Suprapubic skin (tissue), 4 donors: ENCODE measurements at regions not wholly inside any gene's neighbourhood (a gene's known extent, or its start where the extent isn't known, plus 50 kb on each side); places are given as distances from the start of the nearest gene placed in this dataset.

Source experiments
- DNase-seq, 2 donors: peaks; one replicate each; pipeline ENCODE4 v3.0.0-alpha.2; 2019; ENCODE audit warnings: low spot score in 2 of 2
- H3K27ac ChIP-seq: fragments of 200-600 bp; sonication (generic); one replicate; pipeline ENCODE4 v1.5.1; 2019
- H3K27me3 ChIP-seq: fragments of 200-600 bp; sonication (generic); one replicate; pipeline ENCODE4 v1.5.1; 2019
- H3K36me3 ChIP-seq: fragments of 200-600 bp; sonication (generic); one replicate; pipeline ENCODE4 v1.5.1; 2019
- H3K4me1 ChIP-seq: fragments of 200-600 bp; sonication (generic); one replicate; pipeline ENCODE4 v1.5.1; 2019
- H3K4me3 ChIP-seq: fragments of 200-600 bp; sonication (generic); one replicate; pipeline ENCODE4 v1.5.1; 2019; ENCODE audit warnings: mild to moderate bottlenecking
- H3K9me3 ChIP-seq: fragments of 200-600 bp; sonication (generic); one replicate; pipeline ENCODE4 v1.5.1; 2019
- EP300 ChIP-seq: sonication (generic); formaldehyde crosslinking; IDR thresholded peaks from one replicate; pipeline ENCODE4 v1.6.1; 2017; ENCODE audit warnings: antibody characterized with exemption
- POLR2A ChIP-seq, 2 donors: fragments of 450-650 bp; IDR thresholded peaks; one replicate each; pipeline ENCODE4 v1.6.1; 2017; ENCODE audit warnings: antibody characterized with exemption in 2 of 2, mild to moderate bottlenecking in 2 of 2, moderate library complexity in 2 of 2
- POLR2AphosphoS5 ChIP-seq, 3 donors: sonication (generic); formaldehyde crosslinking; IDR thresholded peaks; one replicate each; pipeline ENCODE4 v1.6.1; 2017; ENCODE audit warnings: antibody characterized with exemption in 3 of 3
- WGBS: methylation state at CpG from one replicate; pipeline ENCODE4 v1.1.5; 2018; 5-methylcytosine and 5-hydroxymethylcytosine counted together
- TF ChIP-seq, protein P1 (sequence below), 2 donors: fragments of 200-600 bp in 1 of 2; fragments of 450-650 bp in 1 of 2; sonication (generic) in 1 of 2; IDR thresholded peaks; one replicate each; pipeline ENCODE4 v1.5.1; 2016 to 2019; ENCODE audit warnings: antibody characterized with exemption in 2 of 2, mild to moderate bottlenecking in 1 of 2, moderate library complexity in 1 of 2

DNA sequence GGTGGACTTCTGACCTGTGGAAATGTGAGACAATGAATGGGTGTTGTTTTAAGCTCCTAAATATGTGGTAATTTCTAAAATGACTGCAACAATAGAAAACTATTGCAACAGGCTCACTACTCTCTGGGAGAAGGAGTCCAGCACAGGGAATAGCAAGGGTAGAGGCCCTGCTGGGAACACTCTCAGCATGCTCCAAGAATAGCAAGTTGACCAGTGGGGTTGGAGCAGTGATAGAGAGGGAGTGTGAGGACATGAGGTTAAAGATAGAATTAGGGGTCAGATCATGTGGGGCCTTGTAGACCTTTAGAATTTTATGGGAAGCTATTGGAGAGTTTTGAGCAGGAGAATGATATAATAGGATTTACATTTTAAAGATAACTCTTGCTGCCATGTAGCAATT, 346.7 kb upstream of the CCDC196 start:
- Histone ChIP-seq H3K9me3 (no peaks in the 10 kb centered on the region), H3K27me3 (no peaks in the 10 kb centered on the region), H3K27ac (no peak overlapping the region), H3K4me3 (no peak overlapping the region), H3K36me3 (no peaks in the 10 kb centered on the region), H3K4me1 (no peaks in the 10 kb centered on the region)
- DNase-seq, result no peak
- no peak for TF ChIP-seq POLR2AphosphoS5 (IDR thresholded peaks at IDR 0.05)
- no peak for TF ChIP-seq POLR2A (IDR thresholded peaks at IDR 0.05)
- TF ChIP-seq, protein P1, sequence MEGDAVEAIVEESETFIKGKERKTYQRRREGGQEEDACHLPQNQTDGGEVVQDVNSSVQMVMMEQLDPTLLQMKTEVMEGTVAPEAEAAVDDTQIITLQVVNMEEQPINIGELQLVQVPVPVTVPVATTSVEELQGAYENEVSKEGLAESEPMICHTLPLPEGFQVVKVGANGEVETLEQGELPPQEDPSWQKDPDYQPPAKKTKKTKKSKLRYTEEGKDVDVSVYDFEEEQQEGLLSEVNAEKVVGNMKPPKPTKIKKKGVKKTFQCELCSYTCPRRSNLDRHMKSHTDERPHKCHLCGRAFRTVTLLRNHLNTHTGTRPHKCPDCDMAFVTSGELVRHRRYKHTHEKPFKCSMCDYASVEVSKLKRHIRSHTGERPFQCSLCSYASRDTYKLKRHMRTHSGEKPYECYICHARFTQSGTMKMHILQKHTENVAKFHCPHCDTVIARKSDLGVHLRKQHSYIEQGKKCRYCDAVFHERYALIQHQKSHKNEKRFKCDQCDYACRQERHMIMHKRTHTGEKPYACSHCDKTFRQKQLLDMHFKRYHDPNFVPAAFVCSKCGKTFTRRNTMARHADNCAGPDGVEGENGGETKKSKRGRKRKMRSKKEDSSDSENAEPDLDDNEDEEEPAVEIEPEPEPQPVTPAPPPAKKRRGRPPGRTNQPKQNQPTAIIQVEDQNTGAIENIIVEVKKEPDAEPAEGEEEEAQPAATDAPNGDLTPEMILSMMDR (IDR thresholded peaks at IDR 0.05), result no peak
- no peak for TF ChIP-seq EP300

DNA sequence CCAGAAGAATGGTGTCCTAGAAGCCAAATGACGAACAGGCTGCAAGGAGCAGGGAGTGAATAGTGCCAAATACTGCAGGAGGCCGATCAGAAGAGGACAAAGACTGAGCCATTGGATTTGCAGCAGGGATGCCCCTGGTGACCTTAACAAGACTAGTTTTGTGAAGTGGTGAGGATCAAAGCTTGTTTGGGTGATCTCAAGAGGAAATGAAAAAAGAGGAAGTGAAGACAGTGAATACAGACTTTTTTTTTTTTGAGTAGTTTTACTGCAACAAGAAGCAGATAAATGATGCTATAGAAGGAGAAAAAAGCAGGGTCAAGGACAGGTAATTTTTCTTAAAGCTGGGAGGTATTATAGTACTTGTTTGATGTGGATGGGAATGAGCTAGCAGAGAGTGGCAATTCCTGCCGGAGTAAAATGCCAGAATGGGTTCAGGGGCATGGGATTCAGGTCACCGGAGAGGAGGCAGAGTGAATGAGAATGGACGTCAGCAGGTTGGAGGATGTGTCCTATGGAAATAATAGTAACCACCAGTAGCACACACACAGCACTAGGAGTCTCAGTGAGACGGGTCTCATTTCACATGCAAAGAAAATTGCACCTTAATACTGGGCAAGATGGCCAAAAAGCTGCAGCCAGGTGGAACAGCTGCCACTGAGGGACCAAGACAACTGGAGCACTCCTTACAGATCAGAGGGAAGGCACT, 345.8 kb upstream of the CCDC196 start:
- no peak overlapping the region for H3K27ac ChIP-seq
- H3K4me3 ChIP-seq, result no peak overlapping the region
- DNase-seq, result no peak
- 85% methylated on average over 6 of the region's 6 CpGs for WGBS
- no peaks in the 10 kb centered on the region for H3K9me3 ChIP-seq
- H3K36me3 ChIP-seq, result no peaks in the 10 kb centered on the region
- H3K4me1 ChIP-seq, result no peaks in the 10 kb centered on the region
- TF ChIP-seq EP300 (no peak), POLR2A (IDR thresholded peaks at IDR 0.05) (no peak), POLR2AphosphoS5 (IDR thresholded peaks at IDR 0.05) (no peak)
- TF ChIP-seq, protein P1 (IDR thresholded peaks at IDR 0.05), result no peak
- H3K27me3 ChIP-seq, result no peaks in the 10 kb centered on the region

DNA sequence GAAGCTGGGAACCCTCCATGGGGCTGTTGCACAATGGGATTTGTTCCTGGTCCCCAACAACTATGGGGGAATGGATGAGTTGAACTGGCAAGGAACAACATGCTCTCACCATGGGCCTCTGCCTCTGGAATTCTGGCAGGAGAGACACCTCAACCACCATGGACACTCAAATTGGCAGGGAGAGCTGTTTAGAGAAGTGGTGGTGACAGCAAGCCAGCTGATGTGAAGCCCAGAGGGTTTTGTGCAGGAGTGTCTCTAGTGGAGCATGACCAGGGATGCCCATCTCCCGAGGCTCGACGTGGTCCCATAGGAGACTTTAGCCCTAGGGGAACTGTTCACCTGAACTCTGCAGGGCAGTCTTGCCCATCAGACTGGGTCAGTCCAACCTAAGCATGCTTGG, 345.2 kb upstream of the CCDC196 start:
- no peaks in the 10 kb centered on the region for H3K27me3 ChIP-seq
- no peaks in the 10 kb centered on the region for H3K36me3 ChIP-seq
- H3K27ac ChIP-seq, result no peak overlapping the region
- no peaks in the 10 kb centered on the region for H3K9me3 ChIP-seq
- WGBS, result no CpG with 5 or more reads among the region's 3 CpGs
- no peaks in the 10 kb centered on the region for H3K4me1 ChIP-seq
- TF ChIP-seq POLR2AphosphoS5 (IDR thresholded peaks at IDR 0.05) (no peak), POLR2A (IDR thresholded peaks at IDR 0.05) (no peak), EP300 (no peak)
- TF ChIP-seq, protein P1 (IDR thresholded peaks at IDR 0.05), result no peak
- no peak overlapping the region for H3K4me3 ChIP-seq
- no peak for DNase-seq

DNA sequence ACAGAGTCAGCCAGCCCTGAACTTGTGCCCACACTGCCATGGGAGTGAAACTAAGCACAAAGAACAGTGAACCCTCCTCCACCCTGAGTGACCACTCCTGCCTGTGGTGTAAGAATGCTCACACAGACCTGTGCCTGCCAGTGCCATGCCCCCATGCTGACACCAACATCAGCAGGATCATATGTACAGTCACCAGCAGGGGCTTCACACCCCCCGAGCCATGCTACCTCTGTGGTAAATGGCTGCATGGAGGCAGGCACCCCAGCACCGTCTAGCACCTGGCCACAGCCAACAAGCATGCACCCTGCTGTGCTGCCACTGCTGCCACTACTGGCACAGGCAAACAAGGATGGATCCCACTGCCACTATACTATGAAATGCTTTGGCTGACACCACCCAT, 344.4 kb upstream of the CCDC196 start:
- Histone ChIP-seq H3K36me3 (no peaks in the 10 kb centered on the region), H3K27ac (no peak overlapping the region), H3K4me3 (no peak overlapping the region), H3K27me3 (no peaks in the 10 kb centered on the region), H3K9me3 (no peaks in the 10 kb centered on the region), H3K4me1 (no peaks in the 10 kb centered on the region)
- TF ChIP-seq POLR2AphosphoS5 (IDR thresholded peaks at IDR 0.05), result no peak
- TF ChIP-seq POLR2A (IDR thresholded peaks at IDR 0.05), result no peak
- no peak for DNase-seq
- 70% methylated on average over 2 of the region's 2 CpGs for WGBS

DNA sequence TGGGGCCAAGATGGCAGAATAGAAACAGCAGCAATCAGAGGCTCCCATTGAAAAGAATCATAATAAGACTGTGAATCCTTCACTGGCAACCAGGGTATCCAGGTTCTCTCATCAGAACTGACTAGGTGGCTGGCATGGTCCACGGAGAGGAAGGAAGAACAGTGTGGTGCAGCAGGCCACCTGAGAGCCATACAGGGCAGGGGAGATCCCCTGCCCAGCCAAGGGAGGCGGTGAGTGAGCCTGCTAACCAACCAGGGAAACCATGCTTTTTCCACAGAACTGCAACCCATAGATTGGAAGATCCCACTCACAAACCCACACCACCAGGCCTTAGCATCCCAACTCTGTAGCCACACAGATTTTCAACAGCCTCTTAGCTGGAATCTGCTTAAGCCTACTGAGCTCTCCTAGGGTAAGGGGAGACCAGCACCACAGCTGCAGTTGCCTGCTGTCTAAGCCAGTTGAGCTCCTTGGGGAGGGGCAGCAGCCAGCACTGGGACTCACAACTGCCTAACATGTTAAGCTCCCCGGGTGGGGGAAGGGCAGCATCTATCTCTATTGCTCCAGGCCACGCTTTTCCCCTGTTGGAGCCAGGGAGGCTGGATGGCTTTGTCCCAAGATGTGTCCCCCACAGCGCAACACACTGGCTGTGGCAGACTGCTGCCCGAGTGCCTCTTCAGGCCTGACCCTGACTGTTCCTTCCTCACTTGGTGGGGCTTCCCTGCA, 342.6 kb upstream of the CCDC196 start:
- Histone ChIP-seq H3K9me3 (no peaks in the 10 kb centered on the region), H3K4me3 (no peak overlapping the region), H3K36me3 (no peaks in the 10 kb centered on the region), H3K4me1 (no peaks in the 10 kb centered on the region), H3K27ac (no peak overlapping the region), H3K27me3 (no peaks in the 10 kb centered on the region)
- TF ChIP-seq EP300 (no peak), POLR2AphosphoS5 (IDR thresholded peaks at IDR 0.05) (no peak), POLR2A (IDR thresholded peaks at IDR 0.05) (no peak)
- TF ChIP-seq, protein P1 (IDR thresholded peaks at IDR 0.05), result no peak
- no peak for DNase-seq
- WGBS, result 80% methylated on average over 6 of the region's 6 CpGs
